Tibial nerve (tissue), 4 donors: ENCODE measurements at regions not wholly inside any gene's neighbourhood (a gene's known extent, or its start where the extent isn't known, plus 50 kb on each side); places are given as distances from the start of the nearest gene placed in this dataset.

Source experiments
- DNase-seq, 2 donors: peaks; one replicate each; pipeline ENCODE4 v3.0.0-alpha.2; 2019; ENCODE audit warnings: low spot score in 2 of 2
- H3K27ac ChIP-seq, 4 donors: fragments of 200-600 bp; sonication (generic) in 3 of 4; one replicate each; pipeline ENCODE4 v1.5.1; 2017 to 2019; ENCODE audit warnings: mild to moderate bottlenecking in 1 of 4
- H3K27me3 ChIP-seq, 2 donors: fragments of 200-600 bp; sonication (generic) in 1 of 2; one replicate each; pipeline versions ENCODE4 v1.5.1 to v1.6.0; 2017 to 2019
- H3K36me3 ChIP-seq, 3 donors: fragments of 200-600 bp; sonication (generic); one replicate each; pipeline ENCODE4 v1.5.1; 2018 to 2019
- H3K4me1 ChIP-seq, 4 donors: fragments of 200-600 bp; sonication (generic) in 3 of 4; one replicate each; pipeline ENCODE4 v1.5.1; 2017 to 2019
- H3K4me3 ChIP-seq, 4 donors: fragments of 200-600 bp; sonication (generic) in 3 of 4; one replicate each; pipeline ENCODE4 v1.5.1; 2017 to 2019; ENCODE audit warnings: mild to moderate bottlenecking in 1 of 4, moderate library complexity in 1 of 4
- H3K9me3 ChIP-seq, 4 donors: fragments of 200-600 bp; sonication (generic) in 3 of 4; one replicate each; pipeline ENCODE4 v1.5.1; 2017 to 2019
- EP300 ChIP-seq, 2 donors: sonication (generic); formaldehyde crosslinking; IDR thresholded peaks; one replicate each; pipeline ENCODE4 v1.6.1; 2017; ENCODE audit warnings: antibody characterized with exemption in 2 of 2, mild to moderate bottlenecking in 1 of 2
- POLR2A ChIP-seq, 2 donors: fragments of 450-650 bp; IDR thresholded peaks; one replicate each; pipeline ENCODE4 v1.6.1; 2017; ENCODE audit warnings: antibody characterized with exemption in 2 of 2, mild to moderate bottlenecking in 2 of 2, moderate library complexity in 2 of 2
- WGBS, 2 donors: methylation state at CpG; one replicate each; pipeline ENCODE4 v1.1.5; 2018; 5-methylcytosine and 5-hydroxymethylcytosine counted together
- TF ChIP-seq, protein P1 (sequence below), 5 experiments: fragments of 200-600 bp in 3 of 5; fragments of 450-650 bp in 2 of 5; sonication (generic) in 3 of 5; IDR thresholded peaks; one replicate each; pipeline ENCODE4 v1.5.1; 2016 to 2019; ENCODE audit warnings: antibody characterized with exemption in 5 of 5, mild to moderate bottlenecking in 3 of 5, moderate library complexity in 2 of 5

DNA sequence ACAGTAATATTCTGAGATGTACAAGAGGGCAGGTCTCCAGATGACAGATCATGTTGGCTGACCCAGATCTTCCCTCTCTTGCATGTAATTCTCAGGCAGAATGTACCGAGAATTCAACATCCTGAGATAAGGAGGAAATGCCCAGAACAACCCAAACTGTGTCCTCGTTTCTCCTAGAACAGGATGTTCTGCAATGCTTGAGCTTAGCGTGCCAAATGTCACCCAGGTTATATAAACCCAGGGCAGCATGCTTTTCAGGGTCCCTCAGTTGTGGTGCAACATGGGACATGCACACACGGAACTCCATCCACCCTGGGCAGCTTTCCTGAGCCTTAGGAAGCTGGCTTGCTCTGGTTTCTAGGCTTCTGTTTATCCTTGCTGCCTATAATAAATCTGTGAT is 102.1 kb upstream of the CMC1 start:
- Histone ChIP-seq H3K36me3 (no peaks in the 10 kb centered on the region), H3K27ac (peak overlapping the region in 1 of 4 donors; percentile 34), H3K4me3 (no peak overlapping the region), H3K27me3 (no peaks in the 10 kb centered on the region), H3K4me1 (no peaks in the 10 kb centered on the region), H3K9me3 (no peaks in the 10 kb centered on the region)
- 43 to 49% methylated on average over 4 of the region's 4 CpGs for WGBS, 2 donors
- DNase-seq = peak; percentile 27 to 56
- TF ChIP-seq, protein P1, sequence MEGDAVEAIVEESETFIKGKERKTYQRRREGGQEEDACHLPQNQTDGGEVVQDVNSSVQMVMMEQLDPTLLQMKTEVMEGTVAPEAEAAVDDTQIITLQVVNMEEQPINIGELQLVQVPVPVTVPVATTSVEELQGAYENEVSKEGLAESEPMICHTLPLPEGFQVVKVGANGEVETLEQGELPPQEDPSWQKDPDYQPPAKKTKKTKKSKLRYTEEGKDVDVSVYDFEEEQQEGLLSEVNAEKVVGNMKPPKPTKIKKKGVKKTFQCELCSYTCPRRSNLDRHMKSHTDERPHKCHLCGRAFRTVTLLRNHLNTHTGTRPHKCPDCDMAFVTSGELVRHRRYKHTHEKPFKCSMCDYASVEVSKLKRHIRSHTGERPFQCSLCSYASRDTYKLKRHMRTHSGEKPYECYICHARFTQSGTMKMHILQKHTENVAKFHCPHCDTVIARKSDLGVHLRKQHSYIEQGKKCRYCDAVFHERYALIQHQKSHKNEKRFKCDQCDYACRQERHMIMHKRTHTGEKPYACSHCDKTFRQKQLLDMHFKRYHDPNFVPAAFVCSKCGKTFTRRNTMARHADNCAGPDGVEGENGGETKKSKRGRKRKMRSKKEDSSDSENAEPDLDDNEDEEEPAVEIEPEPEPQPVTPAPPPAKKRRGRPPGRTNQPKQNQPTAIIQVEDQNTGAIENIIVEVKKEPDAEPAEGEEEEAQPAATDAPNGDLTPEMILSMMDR (IDR thresholded peaks at IDR 0.05) = no peak
- TF ChIP-seq EP300 (IDR thresholded peaks at IDR 0.05) = peak in 1 of 2 donors; percentile 78

DNA sequence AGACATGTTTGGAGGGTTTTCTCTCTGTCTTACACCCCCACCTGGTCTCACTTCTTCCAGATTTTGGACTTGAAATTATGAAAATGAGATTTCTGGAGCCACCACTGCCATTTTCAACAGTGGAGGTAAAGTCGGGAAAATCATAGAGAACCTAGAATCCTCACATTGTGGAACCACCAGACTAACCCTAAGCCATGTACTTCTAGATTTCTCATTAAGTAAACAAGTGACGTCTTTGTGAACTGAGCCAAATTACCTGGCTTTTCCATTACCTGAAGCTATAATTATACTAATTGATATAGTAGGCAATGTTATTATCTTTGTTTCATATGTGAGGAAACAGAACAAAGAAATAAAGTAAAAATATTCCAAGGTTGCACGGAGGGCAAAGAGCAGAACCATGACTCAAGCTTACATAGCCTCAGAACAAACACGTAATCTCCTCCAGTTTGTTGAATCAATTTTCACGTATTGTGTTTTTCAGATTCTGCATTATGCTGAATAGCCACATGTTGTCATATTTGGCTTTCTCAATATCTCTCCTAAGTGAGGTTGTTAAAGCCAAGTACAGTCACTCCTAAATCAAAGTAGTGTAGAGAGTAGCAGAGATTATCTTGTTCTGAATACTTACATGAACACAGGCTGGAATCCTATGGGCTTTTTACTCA is 101.3 kb upstream of the CMC1 start:
- no peaks in the 10 kb centered on the region for H3K9me3 ChIP-seq
- WGBS, 2 donors = 64 to 87% methylated on average over 5 of the region's 5 CpGs
- H3K4me3 ChIP-seq = no peak overlapping the region
- no peaks in the 10 kb centered on the region for H3K4me1 ChIP-seq
- no peaks in the 10 kb centered on the region for H3K27me3 ChIP-seq
- no peak for DNase-seq
- no peaks in the 10 kb centered on the region for H3K36me3 ChIP-seq
- peak overlapping the region in 1 of 4 donors; percentile 34 for H3K27ac ChIP-seq
- TF ChIP-seq POLR2A (IDR thresholded peaks at IDR 0.05) (no peak), EP300 (IDR thresholded peaks at IDR 0.05) (no peak)
- TF ChIP-seq, protein P1 (IDR thresholded peaks at IDR 0.05) = no peak

DNA sequence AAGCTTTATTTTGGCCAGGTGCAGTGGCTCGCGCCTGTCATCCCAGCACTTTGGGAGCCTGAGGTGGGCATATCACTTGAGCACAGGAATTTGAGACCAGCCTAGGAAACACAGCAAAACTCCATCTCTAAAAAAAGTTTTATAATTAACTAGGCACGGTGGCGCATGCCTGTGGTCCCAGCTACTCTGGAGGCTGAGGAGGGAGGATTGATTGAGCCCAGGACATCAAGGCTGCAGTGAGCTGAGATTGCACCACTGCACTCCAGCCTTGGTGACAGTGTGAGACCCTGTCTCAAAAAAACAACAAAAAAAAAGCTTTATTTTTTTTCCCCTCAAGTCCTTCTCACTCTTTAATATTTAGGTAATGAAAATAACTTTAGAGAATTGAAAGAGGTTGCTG is 100.8 kb upstream of the CMC1 start:
- no peak for DNase-seq
- H3K4me1 ChIP-seq = no peaks in the 10 kb centered on the region
- no peaks in the 10 kb centered on the region for H3K27me3 ChIP-seq
- TF ChIP-seq, protein P1 (IDR thresholded peaks at IDR 0.05) = no peak
- TF ChIP-seq POLR2A (IDR thresholded peaks at IDR 0.05) (no peak), EP300 (IDR thresholded peaks at IDR 0.05) (no peak)
- H3K36me3 ChIP-seq = no peaks in the 10 kb centered on the region
- WGBS, 2 donors = 96 to 98% methylated on average over 4 of the region's 4 CpGs
- no peak overlapping the region for H3K27ac ChIP-seq
- no peaks in the 10 kb centered on the region for H3K9me3 ChIP-seq
- no peak overlapping the region for H3K4me3 ChIP-seq

DNA sequence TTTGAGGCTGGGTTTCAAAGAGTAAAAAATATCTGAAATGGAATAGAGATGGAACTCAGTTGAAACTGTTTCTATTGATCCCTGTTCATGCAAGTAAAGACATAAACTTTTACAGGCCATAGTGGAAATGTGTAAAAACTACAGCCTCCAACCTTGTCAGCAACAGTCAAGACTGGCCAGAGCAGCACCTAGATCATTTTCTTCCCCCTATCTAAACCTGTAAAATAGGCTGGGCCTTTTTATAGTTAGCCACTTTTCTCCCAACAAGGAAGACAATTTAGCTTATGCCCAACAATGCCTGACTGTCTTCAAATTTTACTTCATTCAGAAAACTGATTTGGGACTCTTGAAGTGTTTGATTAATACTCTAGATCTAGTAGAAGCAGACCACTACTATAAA is 91.5 kb upstream of the CMC1 start:
- no peak for TF ChIP-seq EP300 (IDR thresholded peaks at IDR 0.05)
- TF ChIP-seq, protein P1 (IDR thresholded peaks at IDR 0.05) = no peak
- TF ChIP-seq POLR2A (IDR thresholded peaks at IDR 0.05) = no peak
- no peak for DNase-seq
- Histone ChIP-seq H3K4me3 (no peak overlapping the region), H3K36me3 (no peaks in the 10 kb centered on the region), H3K27me3 (no peaks in the 10 kb centered on the region), H3K27ac (no peak overlapping the region), H3K9me3 (peaks cover 0 to 6% (median 0%) of the 10 kb centered on the region in 4 donors), H3K4me1 (peaks cover 0 to 15% (median 0%) of the 10 kb centered on the region in 4 donors)

DNA sequence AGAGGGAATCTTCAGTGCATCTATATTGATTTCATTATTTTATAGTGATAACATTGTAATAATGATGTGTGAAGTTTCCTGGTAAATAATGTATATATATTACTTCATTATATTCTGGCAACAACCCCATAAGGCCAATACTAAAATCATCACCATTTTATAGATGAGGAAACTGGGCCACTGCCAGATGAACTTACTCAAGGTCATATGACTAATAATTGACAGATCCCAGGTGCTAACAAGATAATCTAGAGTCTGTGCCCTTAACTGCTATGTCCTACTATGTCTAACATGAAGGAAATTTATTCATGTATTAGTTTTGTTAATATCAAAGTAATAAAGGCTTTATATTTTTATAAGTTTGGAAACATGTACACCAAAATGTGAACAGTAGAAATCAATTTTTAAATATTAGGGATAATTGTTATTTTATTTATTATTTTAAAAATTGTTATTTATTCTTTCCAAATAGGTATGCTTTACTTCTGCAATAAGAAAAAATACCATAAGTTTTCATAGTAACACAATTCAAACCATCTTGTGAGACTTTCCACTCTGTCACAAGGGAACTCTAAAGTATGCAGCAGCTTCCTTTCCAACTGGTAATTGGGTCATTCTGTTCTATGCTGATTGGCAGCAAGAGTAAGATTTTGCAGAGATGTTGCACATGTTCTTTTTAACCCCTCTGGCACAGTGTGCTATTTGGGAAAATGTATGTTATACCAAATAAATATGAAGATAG is 90.8 kb upstream of the CMC1 start:
- TF ChIP-seq, protein P1 (IDR thresholded peaks at IDR 0.05) = no peak
- TF ChIP-seq EP300 (IDR thresholded peaks at IDR 0.05) = no peak
- no peak for TF ChIP-seq POLR2A (IDR thresholded peaks at IDR 0.05)
- Histone ChIP-seq H3K27me3 (no peaks in the 10 kb centered on the region), H3K4me1 (peaks cover 0 to 15% (median 0%) of the 10 kb centered on the region in 4 donors), H3K9me3 (peaks cover 0 to 6% (median 0%) of the 10 kb centered on the region in 4 donors), H3K27ac (no peak overlapping the region), H3K36me3 (no peaks in the 10 kb centered on the region), H3K4me3 (no peak overlapping the region)
- no peak for DNase-seq
